Activated T-helper 1 cell treated with anti-CD3 and anti-CD28 coated beads, Interleukin-2, amount 50 U/mL, for 16 hours (primary cell): ENCODE measurements at regions not wholly inside any gene's neighbourhood (a gene's known extent, or its start where the extent isn't known, plus 50 kb on each side); places are given as distances from the start of the nearest gene placed in this dataset.

ENCODE experiments used
- DNase-seq, 2 donors: peaks; one replicate each; pipeline ENCODE4 v3.0.0-alpha.2; 2020; ENCODE audit warnings: low read depth in 1 of 2, low spot score in 1 of 2

DNA sequence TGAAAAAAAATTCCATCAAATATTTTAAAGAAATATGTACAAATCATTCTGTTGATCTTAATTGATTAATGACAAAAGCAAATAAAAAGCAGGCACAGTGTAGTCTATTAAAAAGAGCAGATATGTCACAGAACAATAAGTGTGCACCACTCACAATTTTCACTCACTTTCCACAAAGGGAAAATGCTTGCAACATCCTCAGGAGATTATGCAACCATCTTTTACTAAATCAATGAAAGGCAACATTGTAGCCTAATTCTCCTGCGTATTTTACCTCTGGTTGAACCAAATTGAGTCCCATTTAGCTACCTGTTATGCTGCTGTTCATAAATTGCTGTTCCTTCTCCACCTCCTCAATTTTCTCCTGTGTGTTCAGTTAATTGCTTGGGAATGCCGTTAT, 1346.8 kb upstream of the PIK3C3 start:
- no peak for DNase-seq

GRCh38 chr18:40607542-40608148, 1347.4 kb upstream of the PIK3C3 start:
- no peak for DNase-seq

DNA sequence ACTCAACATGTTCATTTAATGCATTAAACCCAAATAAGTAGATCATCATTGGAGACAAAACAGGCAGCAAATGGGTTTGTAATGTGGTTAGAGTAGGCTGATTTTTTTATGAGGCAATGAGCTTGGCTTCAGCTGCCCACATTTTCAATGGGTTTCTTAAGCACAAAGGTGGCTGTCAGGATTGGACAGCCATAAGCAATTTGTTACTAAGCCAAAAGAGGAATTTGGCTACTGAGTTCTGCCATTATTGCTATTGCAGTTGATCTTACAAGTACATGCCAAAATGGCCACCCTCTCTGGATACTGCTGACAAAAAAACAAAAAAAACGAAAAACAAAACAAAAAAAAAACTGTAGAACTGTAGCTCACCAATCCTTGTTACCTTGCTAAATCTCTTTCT, 1348.0 kb upstream of the PIK3C3 start:
- DNase-seq = no peak

DNA sequence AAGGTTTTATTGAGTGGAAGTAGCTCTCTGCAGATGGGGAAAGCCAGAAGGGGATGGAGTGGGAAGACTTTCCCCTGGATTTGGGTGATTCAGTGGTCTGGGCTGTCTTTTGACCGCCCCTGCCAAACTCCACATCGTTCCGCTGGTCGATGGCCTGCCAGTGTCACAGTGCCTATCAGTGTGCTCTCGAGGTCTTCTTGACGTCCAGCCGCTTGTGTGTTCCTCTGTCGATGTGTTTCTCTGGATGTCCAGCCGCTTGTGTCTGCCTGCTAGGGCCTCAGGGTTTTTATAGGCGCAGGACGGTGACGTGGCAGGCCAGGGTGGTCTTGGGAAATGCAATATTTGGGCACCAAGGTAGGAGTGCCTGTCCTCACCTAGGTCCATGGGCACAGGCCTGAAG, 1371.4 kb upstream of the PIK3C3 start:
- DNase-seq = no peak

- no peak for DNase-seq
Measured at GRCh38 chr18:40582105-40582504, 1372.9 kb upstream of the PIK3C3 start.

GRCh38 chr18:40577981-40578365, 1377.1 kb upstream of the PIK3C3 start:
- DNase-seq = no peak

GRCh38 chr18:40577239-40577980, 1377.6 kb upstream of the PIK3C3 start:
- DNase-seq = no peak

GRCh38 chr18:40576507-40577115, 1378.4 kb upstream of the PIK3C3 start:
- no peak for DNase-seq

DNA sequence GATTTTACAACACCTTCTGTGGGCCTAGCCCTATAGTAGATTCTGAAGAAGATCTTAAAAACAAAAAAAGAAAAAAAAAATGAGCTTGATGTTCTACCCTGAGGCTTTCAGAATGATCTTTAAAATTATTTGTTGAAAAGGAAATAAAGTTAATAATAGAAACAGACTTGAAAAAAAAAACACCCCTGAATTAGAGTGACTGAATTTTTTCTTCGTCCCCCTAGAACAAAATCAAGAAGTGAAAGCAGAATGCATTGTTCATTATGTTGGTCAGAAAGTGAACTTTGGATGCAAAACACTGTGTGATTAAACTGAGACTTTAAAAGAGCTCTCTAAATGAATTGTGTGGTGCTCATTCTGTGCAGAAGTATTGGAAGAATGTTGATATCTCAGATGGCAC, 1384.4 kb upstream of the PIK3C3 start:
- DNase-seq = no peak

DNA sequence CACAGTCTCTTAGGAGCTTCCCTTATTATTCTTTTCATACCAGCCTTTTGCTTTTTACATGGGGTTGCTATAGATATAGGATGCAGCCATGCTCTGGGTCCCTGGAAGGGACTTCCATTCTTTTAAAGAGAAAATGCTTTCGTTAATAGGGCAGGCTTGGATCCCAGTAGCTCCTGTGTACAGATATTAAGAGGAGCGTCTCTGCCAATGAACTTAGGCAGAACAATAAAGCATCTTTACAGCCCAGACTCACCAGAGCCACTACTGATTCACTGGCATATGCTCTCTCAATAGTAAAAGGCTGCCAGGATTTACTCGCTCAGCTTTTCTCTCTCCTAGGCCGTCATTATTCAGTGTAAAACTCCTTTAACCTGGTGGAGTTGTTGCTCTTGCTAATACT, 1385.4 kb upstream of the PIK3C3 start:
- no peak for DNase-seq

- no peak for DNase-seq
Measured at GRCh38 chr18:40566510-40566844, 1388.6 kb upstream of the PIK3C3 start.

DNA sequence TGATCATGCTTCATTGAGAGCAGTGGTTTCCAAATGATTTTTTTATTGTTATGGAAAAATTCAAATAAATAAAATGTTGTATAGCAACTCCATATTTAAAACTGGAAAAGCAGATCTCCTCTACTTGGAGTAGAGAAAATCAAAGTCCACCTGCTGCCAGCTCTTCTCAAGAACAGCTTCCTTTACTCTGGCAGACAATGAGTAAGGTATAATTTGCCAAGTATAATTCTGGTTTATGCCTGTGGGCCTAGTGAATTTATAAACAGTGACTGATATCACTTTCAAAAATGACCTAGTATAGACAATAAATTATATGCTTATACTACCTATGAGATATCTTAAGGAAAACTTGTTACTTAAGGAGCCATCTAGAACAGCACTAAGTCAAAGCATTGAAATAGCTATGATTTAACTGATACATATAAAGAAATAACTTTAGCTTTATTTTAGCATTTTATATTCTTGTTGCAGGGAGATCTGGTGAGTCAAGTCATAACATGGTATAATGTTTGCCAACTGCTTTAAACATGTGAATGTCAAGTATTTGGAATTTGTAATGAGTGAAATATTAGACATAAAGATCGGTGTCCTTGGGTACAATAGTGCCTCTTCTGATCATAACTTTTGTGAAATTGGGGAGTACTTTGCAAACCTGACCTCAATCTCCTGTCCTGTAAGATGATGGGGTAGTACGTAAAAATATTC, 1389.1 kb upstream of the PIK3C3 start:
- DNase-seq = no peak

DNA sequence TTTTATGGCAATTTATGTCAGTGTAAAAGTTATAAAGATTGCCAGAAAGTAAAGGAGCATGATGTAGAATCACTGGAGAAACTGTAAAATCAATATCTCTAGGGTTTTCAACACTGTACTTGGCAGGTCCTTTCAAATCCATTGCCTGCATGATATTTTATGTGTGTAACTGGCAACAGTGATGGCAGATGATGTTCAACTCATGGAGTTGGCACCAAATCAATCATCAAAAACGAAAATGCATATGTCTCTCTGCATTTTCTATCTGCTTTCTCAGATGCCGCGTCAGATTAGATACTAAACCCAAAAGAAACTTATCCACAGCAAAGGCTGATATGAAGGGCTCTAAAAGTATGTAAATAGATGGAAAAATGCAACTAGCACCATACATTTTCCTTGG, 1395.5 kb upstream of the PIK3C3 start:
- no peak for DNase-seq

DNA sequence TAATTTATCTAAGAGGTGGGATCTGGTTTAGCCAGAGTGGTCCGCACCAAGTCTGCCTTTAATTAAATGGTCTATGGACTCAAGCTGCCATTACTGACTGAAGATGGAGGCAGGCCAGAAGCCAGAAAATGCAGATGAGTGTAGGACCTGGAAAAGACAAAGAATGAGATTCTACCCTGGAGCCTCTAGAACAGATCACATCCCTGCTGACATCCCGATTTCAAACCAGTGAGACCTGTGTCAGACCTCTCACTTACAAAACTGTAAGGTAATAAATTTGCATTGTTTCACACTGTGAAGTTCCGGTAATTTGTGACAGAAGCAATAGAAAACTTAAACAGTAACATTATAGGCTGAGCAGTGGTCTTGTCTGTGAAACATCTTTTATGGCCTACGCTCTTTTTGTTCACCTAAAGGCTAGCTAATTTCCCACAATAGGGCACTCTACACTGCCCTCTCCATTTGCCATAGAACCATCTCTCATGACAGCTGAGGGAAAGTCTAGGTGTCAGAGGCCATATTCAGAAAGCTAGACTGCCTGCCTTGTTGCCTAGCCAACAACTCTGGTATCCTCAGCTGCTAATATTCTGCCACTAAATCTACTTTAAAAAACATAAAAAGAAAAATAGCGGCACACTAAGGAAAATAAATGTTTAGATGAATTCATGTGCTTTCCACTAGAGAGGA, 1396.2 kb upstream of the PIK3C3 start:
- no peak for DNase-seq

DNA sequence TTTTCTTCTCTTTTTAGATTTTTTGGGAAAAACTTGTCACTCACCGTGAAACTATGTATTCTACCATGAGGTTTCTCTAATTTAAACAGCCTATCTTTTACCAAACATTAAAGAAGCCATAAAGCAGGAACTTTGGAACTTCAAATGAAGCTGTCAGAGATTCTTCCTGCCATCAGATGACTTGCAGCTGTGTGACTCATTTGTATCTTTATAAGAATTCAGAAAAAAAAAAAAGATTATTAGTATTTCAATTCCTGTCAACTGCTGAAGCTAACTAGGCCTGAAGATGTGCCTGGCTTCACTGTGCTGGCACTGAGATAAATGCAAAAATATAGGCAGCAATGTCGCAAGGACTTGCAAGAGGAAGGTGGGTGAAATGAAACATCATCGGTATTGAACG, 1399.1 kb upstream of the PIK3C3 start:
- DNase-seq = no peak

DNA sequence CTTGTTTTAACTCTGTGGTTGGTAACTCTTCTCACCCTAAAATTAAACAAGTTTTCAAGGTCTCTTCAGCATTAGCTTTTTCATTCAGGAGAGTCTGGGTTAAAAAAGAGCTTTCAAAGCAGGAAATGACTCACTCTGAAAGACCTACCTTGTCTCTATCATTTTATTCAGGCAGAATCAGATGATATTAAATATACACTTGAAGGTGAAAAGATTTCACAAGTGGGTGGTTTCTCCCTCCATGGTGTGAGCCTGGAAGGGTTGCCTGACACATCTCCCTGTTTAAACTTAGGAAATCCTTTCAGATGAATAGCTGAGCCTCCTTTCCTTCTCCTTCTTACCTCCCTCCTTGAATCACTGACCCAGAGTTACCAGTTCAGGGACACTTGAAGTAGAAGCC, 1402.0 kb upstream of the PIK3C3 start:
- no peak for DNase-seq

DNA sequence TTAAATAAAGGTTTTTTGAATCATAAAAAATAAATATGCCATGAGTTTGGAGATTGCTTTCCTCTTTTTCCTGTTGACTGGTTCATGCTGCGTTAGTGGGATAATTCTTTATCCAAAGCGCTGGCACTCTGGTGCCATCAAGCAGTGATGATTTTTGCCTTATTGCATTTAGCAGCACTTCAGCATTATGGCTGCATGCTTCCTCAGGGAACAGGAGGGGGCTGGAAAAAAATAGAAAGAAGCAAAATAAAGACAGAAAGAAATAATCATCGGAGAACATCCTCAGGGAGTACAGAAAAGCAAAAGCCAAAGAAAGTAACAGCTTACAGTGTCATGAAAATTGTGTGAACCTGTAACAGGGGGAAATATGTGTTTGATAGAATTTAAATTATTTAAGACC, 1408.2 kb upstream of the PIK3C3 start:
- no peak for DNase-seq

- DNase-seq = no peak
Measured at GRCh38 chr18:40534723-40535122, 1420.3 kb upstream of the PIK3C3 start.

DNA sequence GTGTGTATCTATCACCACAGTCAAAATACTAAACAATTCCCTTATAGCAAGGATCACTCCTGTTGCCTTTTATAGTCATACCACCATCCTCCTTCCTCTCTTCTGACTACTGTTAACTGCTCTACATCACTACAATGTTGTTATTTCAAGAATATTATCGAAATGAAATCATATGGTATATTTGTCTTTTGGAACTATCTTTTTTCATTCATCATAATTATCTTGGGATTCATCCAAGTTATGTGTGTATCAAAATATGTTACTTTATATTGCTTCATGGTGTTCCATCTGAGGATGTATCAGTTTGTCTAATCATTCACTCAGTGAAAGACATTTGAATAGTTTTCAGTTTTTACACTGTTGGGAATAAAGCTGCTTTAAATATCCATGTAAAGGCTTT, 1423.0 kb upstream of the PIK3C3 start:
- no peak for DNase-seq

DNA sequence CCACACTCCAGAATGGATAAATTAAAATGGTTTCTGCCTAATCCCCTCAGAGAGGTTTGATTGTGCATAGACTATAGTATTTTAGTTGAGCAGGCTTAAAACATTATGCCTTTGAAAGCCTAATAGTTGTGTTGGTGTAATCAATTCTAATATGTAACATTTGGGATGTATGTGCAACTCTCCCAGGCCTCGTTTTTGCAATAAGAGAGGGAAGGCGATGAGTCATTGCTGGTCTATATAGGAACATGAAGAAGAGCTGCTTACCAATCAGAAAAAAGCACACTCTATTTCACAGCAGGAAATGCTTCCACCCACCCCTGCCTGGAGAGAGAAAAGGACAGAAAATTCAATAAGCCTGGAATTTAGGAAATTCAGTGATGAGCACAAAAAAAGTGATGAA, 1424.0 kb upstream of the PIK3C3 start:
- no peak for DNase-seq

DNA sequence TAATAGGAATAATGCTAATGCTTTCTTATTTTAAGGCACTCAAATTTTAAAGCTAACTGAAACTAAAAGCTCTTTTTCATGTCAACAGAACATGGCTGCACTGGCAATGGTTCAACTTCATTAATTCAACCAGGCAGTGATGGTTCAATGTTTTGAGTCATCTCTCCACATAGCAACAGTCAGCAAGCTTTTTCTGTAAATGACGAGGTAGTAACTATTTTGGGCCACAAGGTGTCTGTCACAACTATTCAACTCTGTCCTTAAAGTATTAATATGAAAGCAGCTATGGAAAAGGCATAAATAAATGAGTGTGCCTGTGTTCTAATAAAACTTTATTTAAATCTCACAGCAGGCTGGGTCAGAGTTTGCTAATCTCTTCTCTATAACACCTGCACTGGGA, 1425.6 kb upstream of the PIK3C3 start:
- DNase-seq = no peak

GRCh38 chr18:40524881-40525280, 1430.2 kb upstream of the PIK3C3 start:
- DNase-seq = no peak
